HepG2 (cell line): ENCODE measurements at regions not wholly inside any gene's neighbourhood (a gene's known extent, or its start where the extent isn't known, plus 50 kb on each side); places are given as distances from the start of the nearest gene placed in this dataset.

Source experiments
- ATAC-seq: fragments of 200-7000 bp; cut with Tn5 transposase; 3 replicates; pipeline ENCODE4 v1.9.1; 2020; ENCODE audit warnings: mild to moderate bottlenecking, moderate library complexity
- BruUV-seq: library from RNA; stranded (reverse); fragments of 400-500 nt; replicated peaks from 2 replicates; lab custom pipeline; 2021; lab: Mats Ljungman, UMichigan
- CTCF ChIA-PET: fragments of 300-600 bp; formaldehyde crosslinking; extraction: SDS; loops from one replicate; lab custom pipeline; 2021; ENCODE audit warnings: low total read pairs, inconsistent platforms, low intra/inter-chr PET ratio; lab: Yijun Ruan, JAX
- POLR2A ChIA-PET: fragments of 350-600 bp; sonication (Branson Sonifier 250); formaldehyde crosslinking; loops from one replicate; lab custom pipeline; 2020; ENCODE audit warnings: antibody characterized with exemption, inconsistent platforms; lab: Yijun Ruan, JAX
- DNase-seq: peaks from one replicate; pipeline ENCODE4 v3.0.0-alpha.2; 2015; ENCODE audit warnings: low spot score
- FAIRE-seq: peaks from 3 replicates; lab custom pipeline; 2011; peaks lifted over from hg19 to GRCh38; lab: Jason Lieb, UNC
- H2AFZ ChIP-seq: one replicate; pipeline ENCODE4 v1.6.1; 2011; ENCODE audit warnings: low read length, inconsistent platforms
- H3K27ac ChIP-seq: fragments of 300-600 bp; 3 replicates; pipeline ENCODE4 v1.8.0; 2011; ENCODE audit warnings: mixed run types, mild to moderate bottlenecking, mixed read lengths, low read length, inconsistent platforms; ENCODE audit not compliant: insufficient read depth; ENCODE audit errors: extremely low read length
- H3K27me3 ChIP-seq, 2 experiments: fragments of 200-600 bp in 1 of 2; 2 replicates in 1 of 2; 3 replicates in 1 of 2; pipeline versions ENCODE4 v1.6.0 to v1.8.0; 2011; ENCODE audit warnings: low read length in 2 of 2, mild to moderate bottlenecking in 2 of 2, moderate library complexity in 2 of 2, inconsistent platforms in 1 of 2; ENCODE audit not compliant: insufficient read depth in 2 of 2, control insufficient read depth in 1 of 2
- H3K36me3 ChIP-seq, 2 experiments: fragments of 200-600 bp in 1 of 2; replicated peaks in 1 of 2; 2 replicates in 1 of 2; 3 replicates in 1 of 2; pipeline versions ENCODE4 v1.5.1 to v1.8.0; 2011; ENCODE audit warnings: low read length in 2 of 2, inconsistent platforms in 1 of 2; ENCODE audit not compliant: insufficient read depth in 2 of 2, control insufficient read depth in 1 of 2
- H3K4me1 ChIP-seq: 2 replicates; pipeline ENCODE4 v1.5.1; 2012; ENCODE audit warnings: low read length, inconsistent platforms; ENCODE audit not compliant: insufficient read depth
- H3K4me2 ChIP-seq: 2 replicates; pipeline ENCODE4 v1.6.0; 2011; ENCODE audit warnings: low read depth, low read length, inconsistent platforms
- H3K4me3 ChIP-seq, 3 experiments: fragments of 200-600 bp in 1 of 3; sonication (generic), shearing (Covaris generic) in 1 of 3; replicated peaks in 1 of 3; 2 replicates each; pipeline ENCODE4 v1.5.1; 2011 to 2016; ENCODE audit warnings: low read length in 3 of 3, inconsistent platforms in 2 of 3, low read depth in 2 of 3, mild to moderate bottlenecking in 2 of 3, control low read depth in 1 of 3, mixed read lengths in 1 of 3; ENCODE audit not compliant: insufficient read depth in 1 of 3
- H3K79me2 ChIP-seq: one replicate; pipeline ENCODE4 v1.6.1; 2011; ENCODE audit warnings: low read length, inconsistent platforms; ENCODE audit not compliant: insufficient read depth
- H3K9ac ChIP-seq: 2 replicates; pipeline ENCODE4 v1.6.0; 2011; ENCODE audit warnings: mild to moderate bottlenecking, low read depth, low read length, inconsistent platforms; ENCODE audit not compliant: insufficient read depth
- H3K9me3 ChIP-seq: 2 replicates; pipeline ENCODE4 v1.5.1; 2012; ENCODE audit warnings: mild to moderate bottlenecking, low read length
- H4K20me1 ChIP-seq: 2 replicates; pipeline ENCODE4 v1.6.0; 2011; ENCODE audit warnings: inconsistent platforms, mild to moderate bottlenecking, low read length, moderate library complexity; ENCODE audit not compliant: insufficient read depth
- ZKSCAN5 ChIP-seq: sonication (generic); formaldehyde crosslinking; IDR thresholded peaks from 2 replicates; pipeline ENCODE4 v1.5.1; 2020; ENCODE audit warnings: mild to moderate bottlenecking, missing genetic modification reagents
- ZNF317 ChIP-seq: sonication (generic); formaldehyde crosslinking; IDR thresholded peaks from 2 replicates; pipeline ENCODE4 v1.5.0; 2020; ENCODE audit warnings: mild to moderate bottlenecking, missing genetic modification reagents
- ZNF570 ChIP-seq: sonication (generic); formaldehyde crosslinking; IDR thresholded peaks from 2 replicates; pipeline ENCODE4 v1.4.0; 2020; ENCODE audit warnings: mild to moderate bottlenecking, missing genetic modification reagents, borderline replicate concordance
- WGBS: methylation state at CpG from one replicate; pipeline ENCODE4 v1.1.6; 2017; ENCODE audit warnings: low lambda C conversion rate; 5-methylcytosine and 5-hydroxymethylcytosine counted together
- in situ Hi-C: cut with HindIII; loops from 2 replicates; pipeline ENCODE4 v1.10.0; 2017; ENCODE audit warnings: low pct_unique_long_range_greater_than_20kb; ENCODE audit not compliant: extremely low pct_ligation_motif_present
- intact Hi-C: fragments of 100-400 bp; cut with micrococcal nuclease; formaldehyde crosslinking; loops from one replicate; pipeline ENCODE4 v1.10.0; 2022; ENCODE audit not compliant: unreplicated experiment
- TF ChIP-seq, protein P1 (sequence below): sonication (generic); formaldehyde crosslinking; IDR thresholded peaks from 2 replicates; pipeline ENCODE4 v1.4.0; 2020; ENCODE audit warnings: missing genetic modification reagents
- TF ChIP-seq, protein P2 (sequence below): fragments of 450-650 bp; IDR thresholded peaks from 2 replicates; pipeline ENCODE4 v1.6.1; 2017

DNA sequence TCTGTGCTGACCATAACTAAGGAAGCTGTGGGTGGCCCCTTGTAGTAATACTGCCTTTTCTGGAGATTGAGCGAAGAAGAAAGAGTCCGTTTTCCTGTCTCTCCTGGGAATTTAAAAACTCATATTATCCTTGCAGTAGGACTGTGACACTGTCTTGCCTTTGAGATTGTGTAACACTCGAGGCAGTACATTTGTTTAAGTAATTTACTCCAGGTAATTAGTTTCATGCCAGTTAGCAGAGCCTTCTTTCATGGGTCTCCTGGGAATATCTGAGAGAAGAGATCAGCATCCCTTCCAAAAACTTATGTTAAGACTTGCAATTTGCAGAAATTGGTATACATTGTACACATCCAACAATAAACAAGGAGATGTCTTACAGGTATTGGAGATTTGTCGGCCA lies 405.6 kb downstream of the DMRT2 start:
- no peak for FAIRE-seq
- no peaks in the 10 kb centered on the region for H3K9me3 ChIP-seq
- POLR2A ChIA-PET = no interaction called here

More for the DNA sequence above, 405.6 kb downstream of the DMRT2 start:
- Histone ChIP-seq H3K79me2 (no peaks in the 10 kb centered on the region), H3K4me2 (no peak overlapping the region), H3K4me3 (no peak overlapping the region), H3K9ac (no peak overlapping the region), H2AFZ (no peak overlapping the region), H4K20me1 (no peaks in the 10 kb centered on the region), H3K27ac (no peak overlapping the region), H3K4me1 (peaks cover 27% of the 10 kb centered on the region), H3K27me3 (no peaks in the 10 kb centered on the region), H3K36me3 (no peaks in the 10 kb centered on the region)
- no peak for DNase-seq
- ATAC-seq = no peak
- in situ Hi-C loops = loop anchor here (25.0 kb wide), 1 partner anchor 382 kb away; no protein-coding TSS in a partner anchor
- CTCF ChIA-PET = no interaction called here
- intact Hi-C loops = no loop called here
- 10% methylated on average over 4 of the region's 4 CpGs for WGBS
- no TSS peak for BruUV-seq
- no peak for TF ChIP-seq ZNF570 (CRISPR knock-in tag)
- TF ChIP-seq, protein P1, sequence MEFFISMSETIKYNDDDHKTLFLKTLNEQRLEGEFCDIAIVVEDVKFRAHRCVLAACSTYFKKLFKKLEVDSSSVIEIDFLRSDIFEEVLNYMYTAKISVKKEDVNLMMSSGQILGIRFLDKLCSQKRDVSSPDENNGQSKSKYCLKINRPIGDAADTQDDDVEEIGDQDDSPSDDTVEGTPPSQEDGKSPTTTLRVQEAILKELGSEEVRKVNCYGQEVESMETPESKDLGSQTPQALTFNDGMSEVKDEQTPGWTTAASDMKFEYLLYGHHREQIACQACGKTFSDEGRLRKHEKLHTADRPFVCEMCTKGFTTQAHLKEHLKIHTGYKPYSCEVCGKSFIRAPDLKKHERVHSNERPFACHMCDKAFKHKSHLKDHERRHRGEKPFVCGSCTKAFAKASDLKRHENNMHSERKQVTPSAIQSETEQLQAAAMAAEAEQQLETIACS = no peak
- no peak for TF ChIP-seq ZNF317
- TF ChIP-seq, protein P2, sequence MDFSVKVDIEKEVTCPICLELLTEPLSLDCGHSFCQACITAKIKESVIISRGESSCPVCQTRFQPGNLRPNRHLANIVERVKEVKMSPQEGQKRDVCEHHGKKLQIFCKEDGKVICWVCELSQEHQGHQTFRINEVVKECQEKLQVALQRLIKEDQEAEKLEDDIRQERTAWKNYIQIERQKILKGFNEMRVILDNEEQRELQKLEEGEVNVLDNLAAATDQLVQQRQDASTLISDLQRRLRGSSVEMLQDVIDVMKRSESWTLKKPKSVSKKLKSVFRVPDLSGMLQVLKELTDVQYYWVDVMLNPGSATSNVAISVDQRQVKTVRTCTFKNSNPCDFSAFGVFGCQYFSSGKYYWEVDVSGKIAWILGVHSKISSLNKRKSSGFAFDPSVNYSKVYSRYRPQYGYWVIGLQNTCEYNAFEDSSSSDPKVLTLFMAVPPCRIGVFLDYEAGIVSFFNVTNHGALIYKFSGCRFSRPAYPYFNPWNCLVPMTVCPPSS = no peak
- no peak for TF ChIP-seq ZKSCAN5 (CRISPR knock-in tag)
